GM06990 (cell line): ENCODE measurements at regions not wholly inside any gene's neighbourhood (a gene's known extent, or its start where the extent isn't known, plus 50 kb on each side); places are given as distances from the start of the nearest gene placed in this dataset.

Source experiments
- DNase-seq: peaks from one replicate; pipeline ENCODE4 v3.0.0-alpha.2; 2011; ENCODE audit not compliant: insufficient read length; ENCODE audit errors: extremely low read depth
- H3K27me3 ChIP-seq: replicated peaks from 2 replicates; pipeline ENCODE4 v1.6.0; 2011; ENCODE audit warnings: low read length; ENCODE audit not compliant: control insufficient read depth, insufficient read depth
- H3K36me3 ChIP-seq: 2 replicates; pipeline ENCODE4 v1.5.1; 2011; ENCODE audit warnings: low read length; ENCODE audit not compliant: control insufficient read depth, insufficient read depth
- H3K4me3 ChIP-seq: replicated peaks from 2 replicates; pipeline ENCODE4 v1.5.1; 2011; ENCODE audit warnings: low read depth, mild to moderate bottlenecking, control low read depth, low read length
- TF ChIP-seq, protein P1 (sequence below): IDR thresholded peaks from 2 replicates; pipeline ENCODE4 v1.5.1; 2011; ENCODE audit warnings: low read length, control low read depth, mild to moderate bottlenecking, inconsistent platforms; ENCODE audit not compliant: insufficient read depth, poor library complexity, severe bottlenecking

DNA sequence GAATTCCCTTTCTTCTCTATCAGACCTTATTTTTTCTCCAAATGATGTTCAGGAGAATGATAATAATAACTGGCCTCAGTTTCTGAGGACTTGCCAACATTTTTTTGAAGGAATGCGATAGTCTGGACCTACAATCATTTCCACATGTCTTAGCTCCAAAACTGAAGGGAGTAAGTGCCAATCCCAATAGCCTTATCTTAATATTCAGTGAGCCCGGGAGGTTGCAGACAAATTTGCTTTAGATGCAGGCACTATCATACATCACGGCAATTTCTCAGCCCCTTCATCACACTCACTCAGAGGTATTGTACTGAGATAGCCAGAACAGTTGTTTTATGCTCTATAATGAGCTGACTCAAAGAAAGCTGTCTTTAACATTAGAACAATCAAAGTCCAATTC is 796.9 kb downstream of the ADGRL2 start:
- no peak for DNase-seq
- no peak overlapping the region for H3K4me3 ChIP-seq
- no peaks in the 10 kb centered on the region for H3K27me3 ChIP-seq
- H3K36me3 ChIP-seq: no peaks in the 10 kb centered on the region
- TF ChIP-seq, protein P1, sequence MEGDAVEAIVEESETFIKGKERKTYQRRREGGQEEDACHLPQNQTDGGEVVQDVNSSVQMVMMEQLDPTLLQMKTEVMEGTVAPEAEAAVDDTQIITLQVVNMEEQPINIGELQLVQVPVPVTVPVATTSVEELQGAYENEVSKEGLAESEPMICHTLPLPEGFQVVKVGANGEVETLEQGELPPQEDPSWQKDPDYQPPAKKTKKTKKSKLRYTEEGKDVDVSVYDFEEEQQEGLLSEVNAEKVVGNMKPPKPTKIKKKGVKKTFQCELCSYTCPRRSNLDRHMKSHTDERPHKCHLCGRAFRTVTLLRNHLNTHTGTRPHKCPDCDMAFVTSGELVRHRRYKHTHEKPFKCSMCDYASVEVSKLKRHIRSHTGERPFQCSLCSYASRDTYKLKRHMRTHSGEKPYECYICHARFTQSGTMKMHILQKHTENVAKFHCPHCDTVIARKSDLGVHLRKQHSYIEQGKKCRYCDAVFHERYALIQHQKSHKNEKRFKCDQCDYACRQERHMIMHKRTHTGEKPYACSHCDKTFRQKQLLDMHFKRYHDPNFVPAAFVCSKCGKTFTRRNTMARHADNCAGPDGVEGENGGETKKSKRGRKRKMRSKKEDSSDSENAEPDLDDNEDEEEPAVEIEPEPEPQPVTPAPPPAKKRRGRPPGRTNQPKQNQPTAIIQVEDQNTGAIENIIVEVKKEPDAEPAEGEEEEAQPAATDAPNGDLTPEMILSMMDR: no peak

DNA sequence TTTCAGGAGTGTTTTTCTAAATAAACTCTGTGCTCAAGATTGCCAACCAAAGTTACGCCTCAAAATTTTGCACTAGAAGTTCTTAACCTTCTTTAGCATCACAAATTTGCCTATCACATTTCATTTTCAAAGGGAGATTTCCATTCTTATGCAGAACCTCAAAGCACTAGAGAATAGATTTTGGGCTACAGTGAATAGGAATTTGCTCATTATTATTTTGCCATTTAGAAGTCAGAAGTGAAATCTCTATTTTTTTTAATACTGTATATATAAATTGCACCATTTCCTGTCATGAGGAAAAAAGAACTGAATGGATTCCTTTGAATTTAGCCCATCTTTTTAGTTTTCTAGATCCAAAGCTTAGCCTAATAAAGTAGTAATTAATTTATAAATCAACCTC is 796.4 kb downstream of the ADGRL2 start:
- TF ChIP-seq, protein P1: no peak
- Histone ChIP-seq H3K36me3 (no peaks in the 10 kb centered on the region), H3K4me3 (no peak overlapping the region), H3K27me3 (no peaks in the 10 kb centered on the region)
- no peak for DNase-seq

DNA sequence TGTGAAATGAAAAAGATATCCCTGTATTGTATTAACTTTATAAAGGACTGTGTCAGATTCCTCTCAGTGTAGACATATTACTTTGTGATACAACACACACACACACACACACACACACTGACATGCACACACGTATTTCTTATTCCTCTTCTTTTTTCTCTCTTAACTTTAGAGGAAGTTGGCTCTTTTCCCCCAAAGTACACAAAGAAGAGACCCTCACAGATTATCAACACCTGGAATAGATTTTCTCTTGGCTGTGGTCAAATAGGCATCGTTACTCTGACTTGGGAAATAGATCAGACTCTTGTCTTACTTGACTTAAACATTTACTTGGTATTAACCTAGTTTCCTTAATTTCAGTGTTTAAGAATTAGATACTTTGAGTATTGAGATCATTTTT is 792.8 kb downstream of the ADGRL2 start:
- Histone ChIP-seq H3K4me3 (no peak overlapping the region), H3K36me3 (no peaks in the 10 kb centered on the region), H3K27me3 (no peaks in the 10 kb centered on the region)
- no peak for DNase-seq
- TF ChIP-seq, protein P1: no peak

DNA sequence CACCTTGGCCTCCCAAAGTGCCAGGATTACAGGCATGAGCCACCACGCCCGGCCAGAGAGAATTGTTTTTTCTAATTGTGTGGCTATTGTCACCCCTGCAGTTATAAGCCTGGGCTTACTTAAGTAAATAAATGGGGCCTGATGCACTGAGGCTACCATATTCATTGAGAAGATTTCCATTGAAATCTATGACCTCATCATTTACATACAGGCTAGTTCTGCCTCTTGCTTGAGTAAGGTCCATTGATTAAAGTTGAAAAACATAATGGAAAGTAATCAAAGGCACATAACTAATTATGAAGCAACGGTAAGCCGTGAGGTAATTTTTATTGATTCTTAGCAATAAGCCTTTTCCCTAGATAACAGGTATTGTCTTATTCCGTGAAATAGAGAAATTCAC is 788.9 kb downstream of the ADGRL2 start:
- Histone ChIP-seq H3K4me3 (no peak overlapping the region), H3K36me3 (no peaks in the 10 kb centered on the region), H3K27me3 (no peaks in the 10 kb centered on the region)
- TF ChIP-seq, protein P1: no peak
- no peak for DNase-seq

DNA sequence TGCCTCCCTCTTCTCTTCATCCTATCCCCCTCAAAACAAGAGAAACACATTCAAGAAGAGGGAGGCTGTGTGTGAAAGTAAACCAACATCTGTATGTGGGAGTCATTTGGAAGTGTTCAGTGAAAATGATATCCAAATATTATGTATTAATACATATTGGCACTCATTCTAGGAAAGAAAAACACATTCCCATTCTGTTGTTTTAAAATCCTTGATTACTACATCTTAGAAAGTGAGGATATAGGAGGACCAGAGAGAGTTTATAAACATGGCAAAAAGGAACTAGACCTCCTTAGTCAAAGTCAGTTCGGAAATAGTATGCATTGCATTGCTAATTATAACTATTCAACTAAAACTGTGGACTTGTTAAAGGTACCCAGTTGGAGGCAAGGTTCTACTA is 786.6 kb downstream of the ADGRL2 start:
- Histone ChIP-seq H3K27me3 (no peaks in the 10 kb centered on the region), H3K36me3 (no peaks in the 10 kb centered on the region), H3K4me3 (no peak overlapping the region)
- no peak for DNase-seq
- TF ChIP-seq, protein P1: no peak

DNA sequence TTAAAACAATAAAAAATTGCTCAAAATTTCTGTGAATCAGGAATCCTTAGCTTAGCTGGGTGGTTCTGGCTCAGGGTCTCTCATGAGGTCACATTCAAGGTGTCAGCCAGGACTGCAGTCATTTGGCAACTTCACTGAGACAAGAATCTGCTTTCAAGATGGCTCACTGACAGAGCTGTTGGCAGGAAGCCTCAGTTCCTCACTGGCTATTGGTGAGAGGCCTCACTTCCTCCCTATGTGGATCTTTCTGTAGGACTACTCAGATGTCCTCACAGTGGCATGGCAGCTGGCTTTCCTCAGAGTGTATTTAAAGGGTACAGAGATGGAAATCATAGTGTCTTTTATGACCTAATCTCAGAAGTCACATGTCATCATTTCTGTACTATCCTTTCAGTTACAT is 785.7 kb downstream of the ADGRL2 start:
- TF ChIP-seq, protein P1: no peak
- Histone ChIP-seq H3K36me3 (no peaks in the 10 kb centered on the region), H3K4me3 (no peak overlapping the region), H3K27me3 (no peaks in the 10 kb centered on the region)
- no peak for DNase-seq
